HUES6 (cell line): ENCODE measurements at regions not wholly inside any gene's neighbourhood (a gene's known extent, or its start where the extent isn't known, plus 50 kb on each side); places are given as distances from the start of the nearest gene placed in this dataset.
"Not testable (repeated sequence)": the region's sequence is repeated elsewhere in the genome, so short reads cannot be mapped to it uniquely, and the experiment has no call there.

Experiments
- H3K27ac ChIP-seq: 2 replicates; pipeline ENCODE4 v1.7.0; 2013; ENCODE audit warnings: low read depth, mild to moderate bottlenecking, low read length, inconsistent platforms
- H3K27me3 ChIP-seq: 2 replicates; pipeline ENCODE4 v1.6.1; 2013; ENCODE audit warnings: low read length; ENCODE audit not compliant: control insufficient read depth, insufficient read depth
- H3K36me3 ChIP-seq: 2 replicates; pipeline ENCODE4 v1.6.1; 2013; ENCODE audit warnings: low read length; ENCODE audit not compliant: control insufficient read depth, insufficient read depth
- H3K4me1 ChIP-seq: 2 replicates; pipeline ENCODE4 v1.6.1; 2013; ENCODE audit warnings: low read length; ENCODE audit not compliant: control insufficient read depth, insufficient read depth
- H3K4me3 ChIP-seq: 2 replicates; pipeline ENCODE4 v1.5.1; 2013; ENCODE audit warnings: low read depth, low read length
- H3K9ac ChIP-seq: one replicate; pipeline ENCODE4 v1.6.1; 2013; ENCODE audit warnings: mild to moderate bottlenecking, low read length
- H3K9me3 ChIP-seq: 2 replicates; pipeline ENCODE4 v1.6.1; 2013; ENCODE audit warnings: low read depth, low read length; ENCODE audit not compliant: control insufficient read depth, insufficient read depth

DNA sequence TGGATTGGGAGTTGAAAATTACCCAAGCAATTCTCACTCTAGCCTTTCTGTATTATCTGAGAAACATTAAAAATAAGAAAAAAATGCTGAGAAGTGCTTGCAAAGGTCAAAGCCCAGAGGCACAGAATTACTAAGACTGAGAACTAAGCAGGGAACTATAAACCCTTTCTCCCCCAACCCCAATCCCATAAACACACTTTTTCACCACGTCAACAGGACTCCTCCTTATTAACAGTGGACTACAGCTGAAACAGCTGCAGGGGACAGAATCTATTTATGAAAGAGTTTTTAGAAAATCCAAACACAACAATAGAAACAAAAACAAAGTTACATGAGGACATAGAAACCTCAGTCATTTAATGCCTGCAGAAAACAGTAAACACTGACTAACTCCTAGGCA, 984.1 kb downstream of the TRAM1L1 start:
- Histone ChIP-seq H3K27me3 (no peaks in the 10 kb centered on the region), H3K4me1 (no peaks in the 10 kb centered on the region), H3K36me3 (no peaks in the 10 kb centered on the region), H3K9ac (no peak overlapping the region), H3K4me3 (no peak overlapping the region), H3K9me3 (peaks cover 27% of the 10 kb centered on the region), H3K27ac (no peak overlapping the region)

DNA sequence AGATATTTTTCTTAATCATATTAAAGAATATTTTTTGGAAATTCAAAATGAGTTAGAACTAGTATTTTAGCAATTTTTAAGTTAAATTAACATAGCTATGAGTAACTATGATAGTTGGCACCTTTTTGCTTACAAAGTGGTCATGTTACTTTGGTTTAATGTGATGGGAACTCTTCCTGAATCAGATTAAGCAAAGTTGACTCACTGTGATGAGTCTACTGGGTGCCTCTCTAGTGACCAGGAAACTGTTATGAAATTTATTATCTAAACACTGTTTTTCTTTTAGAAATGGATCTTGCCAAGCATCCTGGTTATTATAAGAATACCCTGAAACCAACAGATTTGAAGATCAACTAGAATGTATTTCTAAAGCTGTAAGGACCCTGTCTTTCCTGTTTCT, 985.8 kb downstream of the TRAM1L1 start:
- Histone ChIP-seq H3K4me1 (no peaks in the 10 kb centered on the region), H3K9me3 (peaks cover 34% of the 10 kb centered on the region), H3K27ac (no peak overlapping the region), H3K36me3 (no peaks in the 10 kb centered on the region), H3K4me3 (no peak overlapping the region), H3K9ac (no peak overlapping the region), H3K27me3 (no peaks in the 10 kb centered on the region)

DNA sequence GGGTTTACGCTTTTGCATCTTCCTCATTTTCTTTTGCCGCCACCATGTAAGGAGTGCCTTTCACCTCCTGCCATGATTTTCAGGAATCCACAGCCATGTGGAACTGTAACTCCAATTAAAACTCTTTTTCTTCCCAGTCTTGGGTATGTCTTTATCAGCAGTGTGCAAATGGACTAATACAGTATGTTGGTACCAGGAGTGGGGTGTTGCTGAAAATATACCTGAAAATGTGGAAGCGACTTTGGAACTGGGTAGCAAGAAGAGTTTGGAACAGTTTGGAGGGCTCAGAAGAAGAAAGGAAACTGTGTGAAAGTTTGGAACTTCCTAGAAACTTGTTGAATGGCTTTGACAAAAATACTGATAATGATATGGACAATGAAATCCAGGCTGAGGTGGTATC, 983.9 kb upstream of the NDST4 start:
- H3K4me3 ChIP-seq, H3K36me3 ChIP-seq, H3K27ac ChIP-seq, H3K4me1 ChIP-seq, H3K9ac ChIP-seq, H3K27me3 ChIP-seq: not testable (repeated sequence)
- peaks cover 34% of the 10 kb centered on the region for H3K9me3 ChIP-seq

DNA sequence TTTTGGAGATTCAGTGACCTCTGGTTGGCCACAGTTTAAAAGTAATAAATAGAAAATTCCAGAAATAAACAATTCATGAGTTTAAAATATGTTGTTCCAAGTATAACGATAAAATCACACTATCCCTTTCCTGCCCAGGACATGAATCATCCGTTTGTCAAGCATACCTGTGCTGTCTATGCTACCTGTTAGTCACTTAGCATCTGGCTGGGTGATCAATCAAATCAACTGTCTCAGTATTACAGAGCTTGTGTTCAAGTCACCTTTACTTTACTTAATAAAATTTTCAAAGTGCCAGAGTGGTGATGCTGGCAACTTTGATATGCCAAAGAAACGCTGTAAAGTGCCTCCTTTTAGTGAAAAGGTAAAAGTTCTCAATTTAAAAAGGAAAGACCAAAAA, 979.5 kb upstream of the NDST4 start:
- Histone ChIP-seq H3K27me3 (no peaks in the 10 kb centered on the region), H3K4me1 (no peaks in the 10 kb centered on the region), H3K36me3 (no peaks in the 10 kb centered on the region), H3K4me3 (no peak overlapping the region), H3K27ac (no peak overlapping the region), H3K9me3 (peaks cover 22% of the 10 kb centered on the region), H3K9ac (no peak overlapping the region)

DNA sequence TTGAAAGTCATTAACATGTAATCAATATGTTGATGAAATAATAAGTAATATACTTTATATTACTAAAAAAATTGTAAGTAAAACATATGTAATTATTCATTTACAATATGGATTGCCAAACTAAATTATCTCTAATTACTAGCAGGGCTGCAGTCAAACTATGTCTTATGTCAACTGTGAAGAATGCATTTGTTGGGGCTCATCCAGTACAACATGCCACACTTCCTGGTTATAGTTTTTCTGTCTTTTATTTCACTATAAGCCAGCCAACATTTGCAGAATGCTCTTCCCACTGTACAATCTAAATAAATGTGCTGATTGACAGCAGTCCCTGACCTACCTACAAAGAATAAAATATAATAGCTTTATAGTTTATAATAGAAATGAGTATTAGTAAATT, 975.4 kb upstream of the NDST4 start:
- no peaks in the 10 kb centered on the region for H3K4me1 ChIP-seq

DNA sequence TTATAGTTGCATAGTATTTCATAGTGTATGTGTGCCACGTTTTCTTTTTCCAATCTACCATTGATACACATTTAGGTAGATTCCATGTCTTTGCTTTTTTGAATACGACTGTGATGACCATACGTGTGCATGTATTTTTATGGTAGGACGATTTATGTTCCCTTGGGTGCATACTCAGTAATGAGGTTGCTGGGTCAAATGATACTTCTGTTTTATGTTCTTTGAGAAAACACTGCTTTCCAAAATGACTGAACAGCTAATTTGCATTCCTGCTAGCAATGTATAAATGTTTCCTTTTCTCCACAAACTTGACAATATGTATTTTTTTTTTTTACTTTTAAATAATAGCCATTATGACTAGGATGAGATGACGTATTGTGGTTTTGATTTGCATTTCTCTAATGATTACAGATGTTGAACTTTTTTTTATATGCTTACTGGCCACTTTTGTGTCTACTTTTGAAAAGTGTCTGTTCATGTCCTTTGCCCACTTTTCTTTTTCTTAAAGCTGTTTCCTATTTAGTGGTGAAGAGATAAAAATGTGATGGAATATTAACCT, 969.5 kb upstream of the NDST4 start:
- no peaks in the 10 kb centered on the region for H3K36me3 ChIP-seq
- H3K9ac ChIP-seq, result no peak overlapping the region
- H3K4me1 ChIP-seq, result no peaks in the 10 kb centered on the region
- H3K9me3 ChIP-seq, result peaks cover 9% of the 10 kb centered on the region; the same call in 1 of the 2 replicates
- H3K27ac ChIP-seq, result no peak overlapping the region
- H3K4me3 ChIP-seq, result no peak overlapping the region
- no peaks in the 10 kb centered on the region for H3K27me3 ChIP-seq

More for the DNA sequence above, 975.4 kb upstream of the NDST4 start:
- Histone ChIP-seq H3K27ac (no peak overlapping the region), H3K4me3 (no peak overlapping the region), H3K36me3 (no peaks in the 10 kb centered on the region), H3K9ac (no peak overlapping the region), H3K27me3 (no peaks in the 10 kb centered on the region), H3K9me3 (no peaks in the 10 kb centered on the region)

DNA sequence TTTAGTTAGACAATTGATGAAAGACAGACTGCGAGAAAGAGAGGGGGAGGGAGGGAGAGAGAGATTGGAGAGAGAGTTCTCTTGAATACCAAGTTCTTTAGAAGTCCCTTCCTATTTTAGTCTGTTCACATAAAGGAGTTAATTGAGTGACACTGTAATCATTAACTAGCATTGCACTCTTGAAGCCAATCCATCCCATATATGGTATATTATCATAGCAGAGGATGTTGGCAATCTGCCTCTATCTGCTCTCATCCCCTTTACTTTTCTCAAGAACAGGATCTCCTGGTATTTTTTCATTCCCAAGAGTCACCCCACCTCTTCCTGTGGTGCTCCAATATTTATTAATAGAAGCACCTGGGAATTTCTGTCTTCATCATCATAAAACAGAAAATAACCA, 959.6 kb upstream of the NDST4 start:
- Histone ChIP-seq H3K27ac (no peak overlapping the region), H3K9me3 (peaks cover 9% of the 10 kb centered on the region; the same call in 1 of the 2 replicates), H3K4me3 (no peak overlapping the region), H3K9ac (no peak overlapping the region), H3K4me1 (no peaks in the 10 kb centered on the region), H3K36me3 (no peaks in the 10 kb centered on the region), H3K27me3 (no peaks in the 10 kb centered on the region)

DNA sequence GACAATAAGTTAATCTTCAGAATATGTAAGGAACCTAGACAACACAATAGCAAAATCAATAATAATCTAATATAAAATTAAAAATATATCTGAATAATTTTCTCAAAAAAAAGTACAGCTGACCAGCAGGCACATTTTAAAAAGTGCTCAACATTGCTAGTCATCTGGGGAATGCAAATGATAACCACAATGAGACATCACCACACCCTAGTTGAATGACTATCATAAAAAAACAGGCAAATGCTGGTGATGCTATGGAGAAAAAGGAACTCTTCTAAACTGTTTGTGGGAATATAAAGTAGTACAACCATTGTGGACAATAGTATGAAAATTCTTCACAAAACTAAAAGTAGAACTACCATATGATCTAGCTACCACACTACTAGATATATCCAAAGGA, 956.9 kb upstream of the NDST4 start:
- H3K27ac ChIP-seq, result no peak overlapping the region
- no peaks in the 10 kb centered on the region for H3K27me3 ChIP-seq
- no peak overlapping the region for H3K4me3 ChIP-seq
- H3K36me3 ChIP-seq, result no peaks in the 10 kb centered on the region
- peaks cover 4% of the 10 kb centered on the region; the same call in 1 of the 2 replicates for H3K9me3 ChIP-seq
- peaks cover 9% of the 10 kb centered on the region for H3K4me1 ChIP-seq
- no peak overlapping the region for H3K9ac ChIP-seq

DNA sequence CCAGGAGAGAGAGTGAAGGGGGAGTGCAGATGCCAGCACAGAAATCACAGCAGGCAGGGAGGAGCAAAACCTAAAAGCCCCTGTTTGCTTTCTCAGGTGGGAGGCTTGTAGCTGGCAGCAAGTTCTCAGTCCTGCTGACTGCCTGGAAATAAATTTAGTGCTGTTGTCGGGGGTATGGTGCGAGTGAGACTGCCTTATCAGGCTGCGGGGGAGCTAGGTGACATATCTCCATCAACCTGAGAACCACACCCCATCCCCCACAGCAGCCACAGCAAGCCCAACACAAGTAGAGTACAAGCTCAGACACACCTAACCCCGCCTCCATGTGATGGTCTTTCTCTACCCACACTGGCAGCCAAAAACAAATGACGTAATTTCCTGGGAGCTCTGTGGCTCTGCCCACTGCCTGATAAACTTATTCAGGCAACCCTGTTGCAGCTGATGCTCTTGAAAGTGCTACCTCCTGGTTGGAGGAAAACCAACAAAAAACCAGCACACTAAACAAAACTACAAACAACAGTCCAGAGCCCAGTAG, 953.4 kb upstream of the NDST4 start:
- Histone ChIP-seq H3K4me3 (no peak overlapping the region), H3K36me3 (no peaks in the 10 kb centered on the region), H3K27me3 (no peaks in the 10 kb centered on the region), H3K9ac (no peak overlapping the region), H3K9me3 (peaks cover 4% of the 10 kb centered on the region; the same call in 1 of the 2 replicates), H3K27ac (no peak overlapping the region), H3K4me1 (peaks cover 9% of the 10 kb centered on the region)

DNA sequence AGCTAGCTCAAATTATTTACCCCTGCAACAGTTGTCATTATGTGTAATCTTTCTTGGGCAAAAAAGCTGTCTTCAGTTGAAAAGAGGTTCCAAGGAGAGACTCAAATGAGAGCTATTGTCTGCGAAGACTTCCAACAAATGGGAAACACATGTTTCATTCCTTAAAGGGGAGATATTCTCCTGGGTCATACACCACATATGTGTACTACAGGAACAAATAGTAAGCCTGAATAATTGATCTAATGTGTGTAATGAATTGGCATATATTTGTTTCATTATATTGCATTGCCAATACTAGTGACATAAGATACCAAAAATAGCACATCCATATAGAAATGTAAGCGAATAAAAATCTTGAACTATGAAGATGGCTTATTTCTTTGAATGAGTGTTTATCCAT, 950.9 kb upstream of the NDST4 start:
- Histone ChIP-seq H3K27me3 (no peaks in the 10 kb centered on the region), H3K27ac (no peak overlapping the region), H3K9ac (no peak overlapping the region), H3K4me3 (no peak overlapping the region), H3K4me1 (peaks cover 9% of the 10 kb centered on the region), H3K9me3 (peaks cover 4% of the 10 kb centered on the region; the same call in 1 of the 2 replicates), H3K36me3 (no peaks in the 10 kb centered on the region)

DNA sequence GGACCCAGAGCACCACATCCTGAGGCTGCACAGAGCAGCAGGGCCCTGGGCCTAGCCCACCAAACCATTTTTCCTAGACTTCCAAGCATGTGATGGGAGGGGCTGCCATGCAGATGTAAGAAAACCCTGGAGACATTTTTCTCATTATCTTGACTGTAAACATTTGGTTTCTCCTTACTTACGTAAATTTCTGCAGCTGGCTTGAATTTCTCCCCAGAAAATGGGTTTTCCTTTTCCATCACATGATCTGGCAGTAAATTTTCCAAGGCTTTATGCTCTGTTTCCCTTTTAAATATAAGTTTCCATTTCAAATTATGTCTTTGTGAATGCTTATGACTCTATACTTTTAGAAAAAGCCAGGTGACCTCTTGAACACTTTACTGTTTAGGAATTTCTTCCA, 945.9 kb upstream of the NDST4 start:
- Histone ChIP-seq H3K4me1 (no peaks in the 10 kb centered on the region), H3K9ac (no peak overlapping the region), H3K36me3 (no peaks in the 10 kb centered on the region), H3K9me3 (peaks cover 5% of the 10 kb centered on the region; the same call in 1 of the 2 replicates), H3K27me3 (no peaks in the 10 kb centered on the region), H3K27ac (no peak overlapping the region), H3K4me3 (no peak overlapping the region)
